ENCODE measurements at regions not wholly inside any gene's neighbourhood (a gene's known extent, or its start where the extent isn't known, plus 50 kb on each side); places are given as distances from the start of the nearest gene placed in this dataset.
A peak's percentile ranks its signal among the peaks of the same experiment; 100 is the strongest.

- peak; percentile 25 for DNase-seq (ENCODE audit: low spot score)
Measured at GRCh38 chr21:39022863-39023693, 160.2 kb downstream of the PSMG1 start.

DNA sequence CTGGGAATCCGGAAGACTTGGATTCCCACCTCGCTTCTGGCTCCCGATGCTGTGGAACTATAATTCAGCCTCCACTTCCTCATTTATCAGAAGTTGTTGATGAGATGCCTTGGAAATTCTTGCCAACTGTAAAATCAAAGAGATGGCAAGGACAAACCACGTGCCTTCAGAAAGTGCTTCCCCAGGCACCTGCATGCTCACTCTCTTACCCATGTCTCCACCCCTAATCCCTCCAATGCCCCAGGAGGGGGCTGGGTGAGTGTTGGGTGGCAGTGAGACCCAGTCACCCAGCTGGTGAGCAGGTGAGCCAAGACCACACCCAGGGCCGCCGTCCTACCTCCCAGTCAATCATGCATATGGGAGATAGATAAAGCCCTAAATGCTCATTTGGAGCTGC is 160.8 kb downstream of the PSMG1 start:
- DNase-seq (ENCODE audit: low spot score) = no peak

DNA sequence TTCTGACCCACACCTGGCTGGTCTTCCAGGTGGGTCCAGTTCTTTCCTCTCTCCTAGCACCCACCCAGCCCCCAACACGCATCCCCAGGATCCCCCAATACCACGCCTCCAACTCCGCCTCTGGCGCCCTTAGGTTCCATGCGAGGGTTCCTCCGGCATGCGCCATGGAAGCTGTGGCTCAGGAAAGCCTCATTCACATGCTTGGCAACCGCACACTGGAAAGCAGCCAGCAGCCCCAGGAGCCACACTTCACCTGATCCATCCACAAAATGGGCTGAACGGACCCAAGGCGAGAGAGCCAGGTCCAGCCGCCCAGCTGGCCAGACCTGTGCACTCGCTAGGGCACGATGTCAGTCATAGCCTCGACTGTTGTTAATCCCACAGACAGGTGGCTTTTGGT is 161.2 kb downstream of the PSMG1 start:
- no peak for DNase-seq (ENCODE audit: low spot score)

- no peak for DNase-seq (ENCODE audit: low spot score)
Measured at GRCh38 chr21:39021478-39021832, 161.8 kb downstream of the PSMG1 start.

DNA sequence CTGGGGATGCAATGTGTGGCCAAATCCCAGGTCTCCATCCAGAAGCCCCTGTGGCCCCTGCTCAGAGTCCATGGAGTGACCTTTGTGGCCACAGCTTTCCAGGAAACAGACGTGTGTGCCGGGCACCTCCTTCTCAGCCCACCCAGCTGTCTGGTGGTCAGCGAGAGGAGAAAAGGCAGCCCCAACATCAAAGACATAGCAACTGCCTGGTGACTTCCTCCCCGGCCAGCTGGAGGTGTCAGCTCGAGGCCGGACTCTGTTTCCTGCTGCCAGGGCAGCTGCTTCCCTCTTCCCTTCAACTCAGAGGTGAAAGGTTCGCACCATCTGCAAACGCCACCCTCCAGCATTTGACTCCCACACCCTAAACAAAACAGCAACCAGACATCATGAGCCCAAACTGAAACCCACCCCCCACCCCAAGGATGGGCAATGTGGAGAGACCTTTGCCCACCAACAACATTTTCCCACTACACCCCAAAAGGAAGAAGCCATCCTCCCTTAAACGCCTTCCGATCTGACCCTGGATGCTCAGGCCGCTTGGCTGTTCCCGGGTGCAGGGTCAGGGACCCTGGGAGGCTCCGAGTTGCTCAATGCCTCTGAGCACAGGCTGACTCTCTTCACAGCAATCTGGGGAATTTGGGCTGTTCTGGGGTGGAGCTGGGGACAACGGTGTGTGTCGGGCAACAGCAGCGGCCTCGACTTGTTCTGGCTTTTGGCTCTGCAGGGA is 162.3 kb downstream of the PSMG1 start:
- DNase-seq (ENCODE audit: low spot score) = no peak

GRCh38 chr21:39018730-39019129 is 164.5 kb downstream of the PSMG1 start:
- no peak for DNase-seq (ENCODE audit: low spot score)

- no peak for DNase-seq (ENCODE audit: low spot score)
Measured at GRCh38 chr21:39016740-39017315, 166.4 kb downstream of the PSMG1 start.

DNA sequence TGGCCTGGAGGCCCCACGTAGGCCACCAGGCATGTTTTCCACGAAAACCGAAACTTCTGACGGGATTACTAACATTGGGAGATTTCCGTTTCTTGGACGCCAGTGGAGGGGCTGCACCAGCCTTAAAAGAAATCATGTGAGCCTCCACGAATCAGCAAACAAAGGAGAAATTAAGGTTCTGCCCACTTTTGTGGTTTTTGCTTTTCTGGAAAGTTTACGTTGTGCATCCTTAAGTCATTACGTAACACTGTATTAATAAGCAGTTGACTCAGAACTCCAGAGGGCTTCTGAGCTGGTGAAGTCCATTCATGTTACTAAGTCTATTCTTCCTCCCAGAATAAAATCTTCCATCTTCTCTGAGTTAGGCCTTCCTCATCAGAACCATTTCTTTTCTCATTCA is 168.5 kb downstream of the PSMG1 start:
- DNase-seq (ENCODE audit: low spot score) = no peak

- no peak for DNase-seq (ENCODE audit: low spot score)
Measured at GRCh38 chr21:39012326-39013230, 170.7 kb downstream of the PSMG1 start.

- DNase-seq (ENCODE audit: low spot score) = no peak
Measured at GRCh38 chr21:39011911-39012310, 171.3 kb downstream of the PSMG1 start.

DNA sequence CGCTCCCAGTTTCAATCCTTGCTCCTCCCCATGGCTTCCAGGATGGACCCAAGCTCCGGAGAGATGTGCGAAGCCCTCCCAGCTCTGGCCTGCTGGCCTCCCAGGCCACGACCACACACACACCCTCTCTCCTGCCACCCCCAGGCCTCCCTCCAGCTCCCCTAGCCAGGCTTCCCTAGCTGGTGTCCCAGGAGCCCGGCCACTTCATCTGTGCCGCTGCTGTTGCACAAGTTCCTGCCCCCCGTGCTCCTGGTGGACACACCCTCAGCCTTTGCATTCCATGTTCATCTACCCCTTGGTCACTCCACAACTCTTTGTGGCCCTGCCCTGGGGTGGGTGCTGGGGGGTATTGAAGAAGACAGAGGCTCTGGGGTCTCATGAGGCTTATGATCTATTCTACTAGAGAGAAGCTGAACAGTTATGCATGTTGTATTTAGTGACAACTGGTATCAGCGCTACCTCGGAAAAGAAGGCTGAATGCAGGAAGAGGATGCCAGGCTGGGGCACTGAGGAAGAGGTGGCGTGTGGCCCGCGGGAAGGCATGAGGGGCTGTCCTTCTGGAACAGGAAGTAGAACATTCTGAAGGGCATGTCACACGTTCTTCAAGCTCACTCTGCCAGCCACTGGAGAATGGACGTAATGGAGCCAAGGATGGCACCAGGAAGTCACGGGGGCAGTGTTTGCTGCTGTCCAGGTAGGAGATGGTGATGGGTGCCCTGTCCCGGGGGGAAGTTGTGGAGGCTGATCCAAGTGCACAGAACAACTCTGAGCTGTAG is 172.4 kb downstream of the PSMG1 start:
- DNase-seq (ENCODE audit: low spot score) = no peak

- no peak for DNase-seq (ENCODE audit: low spot score)
Measured at GRCh38 chr21:39009587-39010225, 173.5 kb downstream of the PSMG1 start.

DNA sequence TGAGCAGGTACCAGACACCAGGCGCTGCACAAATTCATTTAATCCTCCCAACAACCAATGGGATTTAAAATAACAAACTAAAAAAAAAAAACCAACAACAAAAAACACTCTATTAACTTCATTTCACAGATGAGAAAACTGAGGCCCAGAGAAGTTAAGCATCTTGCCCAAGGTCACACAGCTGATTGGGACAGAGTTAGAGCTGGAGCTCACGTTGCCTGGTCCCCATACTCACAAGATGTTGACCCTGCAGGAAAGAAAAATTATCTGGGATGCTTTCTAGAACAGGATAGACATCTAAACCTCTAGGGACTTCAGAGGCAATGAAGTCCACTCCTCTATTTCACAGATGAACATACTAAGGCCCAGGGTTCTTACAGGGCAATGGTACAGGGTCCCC is 175.3 kb downstream of the PSMG1 start:
- DNase-seq (ENCODE audit: low spot score) = no peak

- no peak for DNase-seq (ENCODE audit: low spot score)
Measured at GRCh38 chr21:39007532-39007931, 175.7 kb downstream of the PSMG1 start.

- no peak for DNase-seq (ENCODE audit: low spot score)
Measured at GRCh38 chr21:39006571-39007311, 176.5 kb downstream of the PSMG1 start.

- no peak for DNase-seq (ENCODE audit: low spot score)
Measured at GRCh38 chr21:39005502-39005787, 177.8 kb downstream of the PSMG1 start.

DNA sequence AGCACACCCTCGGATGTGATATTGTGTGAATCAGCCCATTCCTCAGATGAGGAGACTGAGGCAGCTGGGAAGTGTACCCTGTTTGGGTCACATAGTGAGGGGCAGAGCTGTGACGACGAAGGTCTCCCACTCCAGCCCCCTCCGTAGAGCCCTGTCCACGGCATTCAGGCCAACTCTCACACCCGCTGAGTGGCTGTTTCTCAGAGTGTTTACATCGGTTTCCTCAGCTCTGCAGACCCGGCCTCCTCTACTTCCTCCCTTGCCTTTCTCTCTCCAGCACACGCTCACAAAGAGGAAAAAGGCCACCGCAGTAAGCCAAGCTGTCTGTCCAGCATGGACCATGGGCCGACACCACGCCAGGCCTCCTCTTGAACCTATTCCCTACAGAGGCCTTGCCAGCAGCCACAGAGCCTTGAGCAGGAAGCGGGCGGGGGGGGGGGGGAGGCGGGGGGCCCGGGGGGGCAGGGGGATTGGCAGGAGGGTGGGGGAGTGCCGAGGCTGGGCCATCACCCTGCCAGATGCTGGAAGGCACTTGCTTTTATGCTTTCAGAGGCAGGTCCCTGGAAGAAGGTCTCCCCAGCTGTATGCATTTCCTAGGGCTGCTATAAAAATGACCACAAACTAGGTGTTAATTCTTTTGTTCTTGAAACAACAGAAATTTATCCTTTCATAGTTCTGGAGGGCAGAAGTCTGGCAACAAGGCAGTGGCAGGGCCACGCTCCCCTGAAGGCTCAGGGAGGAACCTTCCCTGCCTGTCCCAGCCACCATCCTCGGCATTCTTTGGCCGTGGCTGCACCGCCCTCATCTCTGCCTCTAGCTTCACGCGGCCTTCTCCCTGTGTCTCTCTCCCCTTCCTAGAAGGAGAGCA is 178.4 kb downstream of the PSMG1 start:
- no peak for DNase-seq (ENCODE audit: low spot score)

DNA sequence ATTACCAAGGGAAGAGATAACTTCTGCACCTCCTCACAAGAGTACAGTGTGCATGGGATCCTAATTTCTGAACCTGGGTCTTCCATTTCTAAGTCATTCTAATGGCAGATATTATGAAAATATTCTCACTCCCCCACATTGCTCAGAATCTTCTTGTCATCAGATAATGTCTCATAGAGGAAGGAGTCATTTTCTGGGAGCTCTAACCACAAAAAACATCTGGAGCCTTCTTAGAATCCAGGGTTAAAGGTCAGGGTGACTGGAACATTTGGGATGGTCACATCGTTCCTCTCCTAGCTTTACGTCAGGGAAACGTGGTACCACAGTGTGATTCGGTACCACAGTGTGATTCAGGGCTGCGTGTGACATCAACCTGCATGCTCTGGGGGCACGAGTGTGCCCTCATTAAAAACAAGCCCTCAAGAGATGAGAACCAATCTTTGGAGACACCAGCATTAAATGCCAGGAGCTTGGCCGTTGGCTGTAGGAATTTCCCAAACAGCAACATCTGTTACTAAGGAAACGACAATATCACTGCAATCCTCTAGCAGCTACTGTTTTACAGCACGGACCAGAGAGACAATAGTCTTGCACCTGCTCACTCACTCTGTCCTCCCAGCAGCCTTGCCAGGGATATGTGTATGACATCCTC is 179.1 kb downstream of the PSMG1 start:
- DNase-seq (ENCODE audit: low spot score) = no peak

DNA sequence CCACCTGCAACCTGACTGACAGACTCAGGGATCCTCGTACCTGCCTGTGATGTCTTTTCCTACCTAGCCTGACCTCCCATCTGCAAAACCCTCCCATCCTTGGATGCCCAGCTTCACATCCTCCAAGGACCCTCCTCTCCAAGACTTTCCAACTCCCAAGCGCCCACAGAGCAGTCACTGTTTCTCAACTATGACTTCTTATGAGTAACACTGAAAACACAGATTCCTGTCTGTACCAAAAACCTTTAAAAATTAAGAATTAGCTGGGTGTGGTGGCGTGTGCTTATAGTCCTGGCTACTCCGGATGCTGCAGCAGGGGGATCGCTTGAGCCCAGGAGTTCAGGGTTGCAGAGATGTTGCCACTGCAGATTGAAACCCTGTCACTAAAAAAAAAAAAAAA is 181.9 kb downstream of the PSMG1 start:
- no peak for DNase-seq (ENCODE audit: low spot score)

Measured in HuH-7.5 (cell line).